HepG2 (cell line): ENCODE measurements at regions not wholly inside any gene's neighbourhood (a gene's known extent, or its start where the extent isn't known, plus 50 kb on each side); places are given as distances from the start of the nearest gene placed in this dataset.

Source experiments
- ATAC-seq: fragments of 200-7000 bp; cut with Tn5 transposase; 3 replicates; pipeline ENCODE4 v1.9.1; 2020; ENCODE audit warnings: mild to moderate bottlenecking, moderate library complexity
- BruUV-seq: library from RNA; stranded (reverse); fragments of 400-500 nt; replicated peaks from 2 replicates; lab custom pipeline; 2021; lab: Mats Ljungman, UMichigan
- CTCF ChIA-PET: fragments of 300-600 bp; formaldehyde crosslinking; extraction: SDS; loops from one replicate; lab custom pipeline; 2021; ENCODE audit warnings: low total read pairs, inconsistent platforms, low intra/inter-chr PET ratio; lab: Yijun Ruan, JAX
- POLR2A ChIA-PET: fragments of 350-600 bp; sonication (Branson Sonifier 250); formaldehyde crosslinking; loops from one replicate; lab custom pipeline; 2020; ENCODE audit warnings: antibody characterized with exemption, inconsistent platforms; lab: Yijun Ruan, JAX
- DNase-seq: peaks from one replicate; pipeline ENCODE4 v3.0.0-alpha.2; 2015; ENCODE audit warnings: low spot score
- FAIRE-seq: peaks from 3 replicates; lab custom pipeline; 2011; peaks lifted over from hg19 to GRCh38; lab: Jason Lieb, UNC
- H2AFZ ChIP-seq: one replicate; pipeline ENCODE4 v1.6.1; 2011; ENCODE audit warnings: low read length, inconsistent platforms
- H3K27ac ChIP-seq: fragments of 300-600 bp; 3 replicates; pipeline ENCODE4 v1.8.0; 2011; ENCODE audit warnings: mixed run types, mild to moderate bottlenecking, mixed read lengths, low read length, inconsistent platforms; ENCODE audit not compliant: insufficient read depth; ENCODE audit errors: extremely low read length
- H3K27me3 ChIP-seq, 2 experiments: fragments of 200-600 bp in 1 of 2; 2 replicates in 1 of 2; 3 replicates in 1 of 2; pipeline versions ENCODE4 v1.6.0 to v1.8.0; 2011; ENCODE audit warnings: low read length in 2 of 2, mild to moderate bottlenecking in 2 of 2, moderate library complexity in 2 of 2, inconsistent platforms in 1 of 2; ENCODE audit not compliant: insufficient read depth in 2 of 2, control insufficient read depth in 1 of 2
- H3K36me3 ChIP-seq, 2 experiments: fragments of 200-600 bp in 1 of 2; replicated peaks in 1 of 2; 2 replicates in 1 of 2; 3 replicates in 1 of 2; pipeline versions ENCODE4 v1.5.1 to v1.8.0; 2011; ENCODE audit warnings: low read length in 2 of 2, inconsistent platforms in 1 of 2; ENCODE audit not compliant: insufficient read depth in 2 of 2, control insufficient read depth in 1 of 2
- H3K4me1 ChIP-seq: 2 replicates; pipeline ENCODE4 v1.5.1; 2012; ENCODE audit warnings: low read length, inconsistent platforms; ENCODE audit not compliant: insufficient read depth
- H3K4me2 ChIP-seq: 2 replicates; pipeline ENCODE4 v1.6.0; 2011; ENCODE audit warnings: low read depth, low read length, inconsistent platforms
- H3K4me3 ChIP-seq, 3 experiments: fragments of 200-600 bp in 1 of 3; sonication (generic), shearing (Covaris generic) in 1 of 3; replicated peaks in 1 of 3; 2 replicates each; pipeline ENCODE4 v1.5.1; 2011 to 2016; ENCODE audit warnings: low read length in 3 of 3, inconsistent platforms in 2 of 3, low read depth in 2 of 3, mild to moderate bottlenecking in 2 of 3, control low read depth in 1 of 3, mixed read lengths in 1 of 3; ENCODE audit not compliant: insufficient read depth in 1 of 3
- H3K79me2 ChIP-seq: one replicate; pipeline ENCODE4 v1.6.1; 2011; ENCODE audit warnings: low read length, inconsistent platforms; ENCODE audit not compliant: insufficient read depth
- H3K9ac ChIP-seq: 2 replicates; pipeline ENCODE4 v1.6.0; 2011; ENCODE audit warnings: mild to moderate bottlenecking, low read depth, low read length, inconsistent platforms; ENCODE audit not compliant: insufficient read depth
- H3K9me3 ChIP-seq: 2 replicates; pipeline ENCODE4 v1.5.1; 2012; ENCODE audit warnings: mild to moderate bottlenecking, low read length
- H4K20me1 ChIP-seq: 2 replicates; pipeline ENCODE4 v1.6.0; 2011; ENCODE audit warnings: inconsistent platforms, mild to moderate bottlenecking, low read length, moderate library complexity; ENCODE audit not compliant: insufficient read depth
- CHD2 ChIP-seq: IDR thresholded peaks from 2 replicates; pipeline ENCODE4 v1.6.1; 2011; ENCODE audit warnings: low read depth, low read length, improper control_type of control experiment
- FOXM1 ChIP-seq: sonication (generic); formaldehyde crosslinking; IDR thresholded peaks from 2 replicates; pipeline ENCODE4 v1.5.0; 2020; ENCODE audit warnings: missing genetic modification reagents
- HCFC1 ChIP-seq: fragments of 150-350 bp; IDR thresholded peaks from 2 replicates; pipeline ENCODE4 v1.6.1; 2014; ENCODE audit warnings: low read depth, low read length
- KLF15 ChIP-seq: sonication (generic); formaldehyde crosslinking; IDR thresholded peaks from 2 replicates; pipeline ENCODE4 v1.8.1; 2023; ENCODE audit warnings: borderline replicate concordance, mild to moderate bottlenecking, inconsistent platforms, missing genetic modification reagents, mixed read lengths
- MBNL3 ChIP-seq: fragments of 250-450 bp; sonication (Bioruptor Pico); conservative IDR thresholded peaks from 2 replicates; pipeline ENCODE4 v1.8.0; 2022; ENCODE audit warnings: mild to moderate bottlenecking, inconsistent platforms
- MXD4 ChIP-seq: IDR thresholded peaks from 2 replicates; pipeline ENCODE4 v1.6.1; 2016; ENCODE audit warnings: mild to moderate bottlenecking, missing biosample characterization, missing genetic modification reagents
- PHF20 ChIP-seq: sonication (generic); formaldehyde crosslinking; IDR thresholded peaks from 2 replicates; pipeline ENCODE4 v1.5.0; 2020; ENCODE audit warnings: mild to moderate bottlenecking, missing genetic modification reagents
- REST ChIP-seq, 2 experiments: IDR thresholded peaks; 2 replicates each; pipeline ENCODE4 v1.6.1; 2011 to 2012; ENCODE audit warnings: low read length in 2 of 2, borderline replicate concordance in 1 of 2, low read depth in 1 of 2, mild to moderate bottlenecking in 1 of 2, moderate library complexity in 1 of 2
- TBL1XR1 ChIP-seq: fragments of 150-350 bp; IDR thresholded peaks from 2 replicates; pipeline ENCODE4 v1.6.1; 2014; ENCODE audit warnings: borderline replicate concordance, low read length; ENCODE audit not compliant: partially characterized antibody
- ZFP90 ChIP-seq: sonication (generic); formaldehyde crosslinking; IDR thresholded peaks from 2 replicates; pipeline ENCODE4 v1.8.0; 2022; ENCODE audit warnings: missing genetic modification reagents, mild to moderate bottlenecking, inconsistent platforms, borderline replicate concordance
- ZNF264 ChIP-seq: sonication (generic); formaldehyde crosslinking; IDR thresholded peaks from 2 replicates; pipeline ENCODE4 v1.4.0; 2020; ENCODE audit warnings: missing genetic modification reagents
- ZNF34 ChIP-seq: sonication (generic); formaldehyde crosslinking; IDR thresholded peaks from 2 replicates; pipeline ENCODE4 v1.4.0; 2020; ENCODE audit warnings: mild to moderate bottlenecking, missing genetic modification reagents, borderline replicate concordance
- ZNF468 ChIP-seq: sonication (generic); formaldehyde crosslinking; IDR thresholded peaks from 2 replicates; pipeline ENCODE4 v1.8.0; 2022; ENCODE audit warnings: mild to moderate bottlenecking, moderate library complexity, missing genetic modification reagents
- ZNF83 ChIP-seq: sonication (generic); formaldehyde crosslinking; IDR thresholded peaks from 2 replicates; pipeline ENCODE4 v1.4.0; 2020; ENCODE audit warnings: missing genetic modification reagents, mild to moderate bottlenecking, borderline replicate concordance
- ZSCAN31 ChIP-seq: sonication (generic); formaldehyde crosslinking; IDR thresholded peaks from 2 replicates; pipeline ENCODE4 v1.5.0; 2020; ENCODE audit warnings: low read depth, mild to moderate bottlenecking, missing genetic modification reagents
- WGBS: methylation state at CpG from one replicate; pipeline ENCODE4 v1.1.6; 2017; ENCODE audit warnings: low lambda C conversion rate; 5-methylcytosine and 5-hydroxymethylcytosine counted together
- in situ Hi-C: cut with HindIII; loops from 2 replicates; pipeline ENCODE4 v1.10.0; 2017; ENCODE audit warnings: low pct_unique_long_range_greater_than_20kb; ENCODE audit not compliant: extremely low pct_ligation_motif_present
- intact Hi-C: fragments of 100-400 bp; cut with micrococcal nuclease; formaldehyde crosslinking; loops from one replicate; pipeline ENCODE4 v1.10.0; 2022; ENCODE audit not compliant: unreplicated experiment

- Histone ChIP-seq H3K36me3 (no peaks in the 10 kb centered on the region), H3K9ac (no peak overlapping the region), H3K4me2 (peak overlapping the region; percentile 49; the same call in 1 of the 2 replicates), H2AFZ (no peak overlapping the region), H3K4me3 (no peak overlapping the region), H4K20me1 (no peaks in the 10 kb centered on the region), H3K79me2 (no peaks in the 10 kb centered on the region), H3K4me1 (peaks cover 19% of the 10 kb centered on the region), H3K27me3 (no peaks in the 10 kb centered on the region), H3K9me3 (no peaks in the 10 kb centered on the region), H3K27ac (no peak overlapping the region)
- BruUV-seq: no TSS peak
- ChIA-PET CTCF (no interaction called here), POLR2A (no interaction called here)
- FAIRE-seq: no peak
- ATAC-seq: peak; percentile 42; the same call in 2 of the 3 replicates
- in situ Hi-C loops (no loop called here), intact Hi-C loops (no loop called here)
- WGBS: 36% methylated on average over 5 of the region's 5 CpGs
- no peak for DNase-seq
- no peak for TF ChIP-seq ZFP90
- TF ChIP-seq ZNF34 (CRISPR knock-in tag): no peak
- no peak for TF ChIP-seq ZNF264 (CRISPR knock-in tag)
- no peak for TF ChIP-seq ZNF468 (CRISPR knock-in tag)
- no peak for TF ChIP-seq ZSCAN31 (CRISPR knock-in tag)
- TF ChIP-seq REST (IDR thresholded peaks at IDR 0.05; ENCODE audit: borderline replicate concordance in 1 of 2, low read depth in 1 of 2, low read length in 2 of 2): no peak
- TF ChIP-seq HCFC1: no peak
- TF ChIP-seq ZNF83 (CRISPR knock-in tag): no peak
- no peak for TF ChIP-seq PHF20 (CRISPR knock-in tag)
- TF ChIP-seq TBL1XR1: no peak
- TF ChIP-seq FOXM1 (CRISPR knock-in tag): no peak
- no peak for TF ChIP-seq MBNL3 (CRISPR knock-in tag)
- no peak for TF ChIP-seq KLF15
- no peak for TF ChIP-seq CHD2
- TF ChIP-seq MXD4 (CRISPR knock-in tag): no peak
These were observed 937.3 kb upstream of the ARRDC3 start for GRCh38 chr5:92320446-92320845.
